AG04449 (cell line): ENCODE measurements at regions not wholly inside any gene's neighbourhood (a gene's known extent, or its start where the extent isn't known, plus 50 kb on each side); places are given as distances from the start of the nearest gene placed in this dataset.

Source experiments
- CTCF ChIA-PET: fragments of 350-600 bp; formaldehyde crosslinking; extraction: SDS; loops from one replicate; lab custom pipeline; 2021; ENCODE audit warnings: antibody characterized with exemption; lab: Yijun Ruan, JAX
- POLR2A ChIA-PET: fragments of 400-600, 350-600 bp; formaldehyde crosslinking; extraction: SDS; loops from one replicate; lab custom pipeline; 2020; ENCODE audit warnings: antibody characterized with exemption, inconsistent platforms; lab: Yijun Ruan, JAX
- DNase-seq: peaks from one replicate; pipeline ENCODE4 v3.0.0-alpha.2; 2010; ENCODE audit warnings: low read depth, low spot score
- H3K4me3 ChIP-seq: 2 replicates; pipeline ENCODE4 v1.5.1; 2011; ENCODE audit warnings: low read depth, mild to moderate bottlenecking, control low read depth, low read length
- CTCF ChIP-seq: IDR thresholded peaks from one replicate; pipeline ENCODE4 v1.5.1; 2011; ENCODE audit warnings: mild to moderate bottlenecking, moderate library complexity, low read length, control low read depth, inconsistent platforms; ENCODE audit not compliant: insufficient read depth; ENCODE audit errors: missing control alignments

- TF ChIP-seq CTCF = no peak
- H3K4me3 ChIP-seq = no peak overlapping the region
- POLR2A ChIA-PET = no interaction called here
- no peak for DNase-seq
- CTCF ChIA-PET = no interaction called here
Measured at GRCh38 chrX:110944311-110944750, 148.7 kb upstream of the CHRDL1 start.

GRCh38 chrX:110941906-110942305 is 146.3 kb upstream of the CHRDL1 start:
- POLR2A ChIA-PET = no interaction called here
- H3K4me3 ChIP-seq = no peak overlapping the region
- no peak for TF ChIP-seq CTCF
- CTCF ChIA-PET = no interaction called here
- no peak for DNase-seq

GRCh38 chrX:110938977-110939732 is 143.5 kb upstream of the CHRDL1 start:
- no peak for TF ChIP-seq CTCF

GRCh38 chrX:110924871-110925270 is 129.3 kb upstream of the CHRDL1 start:
- CTCF ChIA-PET = no interaction called here
- POLR2A ChIA-PET = no interaction called here
- TF ChIP-seq CTCF = no peak
- H3K4me3 ChIP-seq = no peak overlapping the region
- DNase-seq = no peak

More at GRCh38 chrX:110938977-110939732, 143.5 kb upstream of the CHRDL1 start:
- no peak overlapping the region for H3K4me3 ChIP-seq
- DNase-seq = no peak
- ChIA-PET CTCF (no interaction called here), POLR2A (no interaction called here)

GRCh38 chrX:110920991-110921390 is 125.4 kb upstream of the CHRDL1 start:
- TF ChIP-seq CTCF = no peak
- POLR2A ChIA-PET = no interaction called here
- no peak overlapping the region for H3K4me3 ChIP-seq
- CTCF ChIA-PET = no interaction called here
- no peak for DNase-seq

- H3K4me3 ChIP-seq = no peak overlapping the region
- POLR2A ChIA-PET = no interaction called here
- DNase-seq = no peak
- no peak for TF ChIP-seq CTCF
- CTCF ChIA-PET = no interaction called here
Measured at GRCh38 chrX:110915570-110915969, 120.0 kb upstream of the CHRDL1 start.
